Pancreas (tissue), 10 donors: ENCODE measurements at regions not wholly inside any gene's neighbourhood (a gene's known extent, or its start where the extent isn't known, plus 50 kb on each side); places are given as distances from the start of the nearest gene placed in this dataset.

Source experiments
- ATAC-seq, 4 donors: fragments of 200-7000 bp; cut with Tn5 transposase; one replicate each; pipeline versions ENCODE4 v1.8.0 to v1.9.1; 2020; ENCODE audit warnings: mild to moderate bottlenecking in 4 of 4, moderate library complexity in 4 of 4
- DNase-seq, 6 donors: peaks; one replicate each; pipeline ENCODE4 v3.0.0-alpha.2; 2020
- FAIRE-seq: peaks from 2 replicates; lab custom pipeline; 2012; peaks lifted over from hg19 to GRCh38; lab: Jason Lieb, UNC
- H3K27ac ChIP-seq, 4 donors: fragments of 200-600 bp; sonication (generic); 1 replicate in 3 of 4; 2 replicates in 1 of 4; pipeline versions ENCODE4 v1.5.0 to v1.8.0; 2020
- H3K27me3 ChIP-seq, 4 donors: fragments of 200-600 bp; one replicate each; pipeline ENCODE4 v1.8.0; 2021
- H3K36me3 ChIP-seq, 3 donors: fragments of 200-600 bp; sonication (generic) in 1 of 3; one replicate each; pipeline versions ENCODE4 v1.5.0 to v1.8.0; 2020 to 2021
- H3K4me1 ChIP-seq, 3 donors: fragments of 200-600 bp; one replicate each; pipeline ENCODE4 v1.8.0; 2021
- H3K4me3 ChIP-seq, 4 donors: fragments of 200-600 bp; sonication (generic) in 2 of 4; one replicate each; pipeline versions ENCODE4 v1.5.0 to v1.8.0; 2020 to 2021
- H3K9me3 ChIP-seq, 4 donors: fragments of 200-600 bp; one replicate each; pipeline ENCODE4 v1.8.0; 2021
- CTCF ChIP-seq, 4 donors: fragments of 200-600 bp; sonication (generic) in 3 of 4; IDR thresholded peaks; one replicate each; pipeline versions ENCODE4 v1.5.0 to v1.8.0; 2021; ENCODE audit warnings: antibody characterized with exemption in 4 of 4
- WGBS, 2 donors: extraction: QIAGEN DNeasy Blood & Tissue Kit; methylation state at CpG; one replicate each; pipeline ENCODE4 v1.1.7; 2013; 5-methylcytosine and 5-hydroxymethylcytosine counted together
- intact Hi-C, 3 donors: fragments of 100-400 bp; cut with DNase I; formaldehyde crosslinking; loops; one replicate each; pipeline versions ENCODE4 v1.11.1 to v1.14.2; 2022
- donor health status: healthy with polysubstance abuse.
- donor health status: DM: no; HTN: no; CAD: no; lungs with moderate emphysema.
- donor health status: DM: no; HTN: no; CAD: no.
- donor health status: control.
- donor health status: control.
- donor health status: Bipolar disorder and iron deficiency.
- donor health status: DM: yes; HTN: yes; CAD: no.
- donor health status: DM: no; HTN: no; CAD: no.
- donor health status: DM: no; HTN: no; CAD: no.
- donor health status: DM: yes; HTN: yes; CAD: no.

DNA sequence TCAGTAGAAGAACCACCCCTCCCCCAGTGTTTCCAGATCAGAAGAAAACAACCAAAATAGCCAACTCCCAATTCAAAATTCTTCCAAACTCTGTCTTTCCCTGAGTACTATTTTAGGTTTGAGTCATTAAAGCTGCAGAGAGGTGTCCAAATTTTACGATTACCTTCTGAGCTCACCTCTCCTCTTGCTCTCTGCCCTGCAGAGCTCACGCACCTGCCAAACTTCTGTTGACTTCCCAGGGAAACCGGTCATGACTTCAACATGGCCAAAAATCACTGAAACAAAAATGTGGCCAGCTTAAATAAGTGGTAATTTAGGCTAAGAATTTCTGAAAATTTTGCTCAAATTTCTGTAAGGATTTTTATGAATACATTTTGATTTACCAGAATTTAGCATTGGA, 70.9 kb upstream of the OTX2 start:
- DNase-seq (peak in 2 of 6 donors; percentile 4 to 11), ATAC-seq (peak in 2 of 4 donors; percentile 58 to 65), FAIRE-seq (no peak)
- Histone ChIP-seq H3K27ac (no peak overlapping the region), H3K9me3 (no peaks in the 10 kb centered on the region), H3K27me3 (peaks cover 0 to 12% (median 0%) of the 10 kb centered on the region in 4 donors), H3K36me3 (no peaks in the 10 kb centered on the region), H3K4me1 (no peaks in the 10 kb centered on the region), H3K4me3 (no peak overlapping the region)
- intact Hi-C loops = no loop called here
- WGBS, 2 donors = 29 to 37% methylated on average over 3 of the region's 3 CpGs
- no peak for TF ChIP-seq CTCF (IDR thresholded peaks at IDR 0.05)

DNA sequence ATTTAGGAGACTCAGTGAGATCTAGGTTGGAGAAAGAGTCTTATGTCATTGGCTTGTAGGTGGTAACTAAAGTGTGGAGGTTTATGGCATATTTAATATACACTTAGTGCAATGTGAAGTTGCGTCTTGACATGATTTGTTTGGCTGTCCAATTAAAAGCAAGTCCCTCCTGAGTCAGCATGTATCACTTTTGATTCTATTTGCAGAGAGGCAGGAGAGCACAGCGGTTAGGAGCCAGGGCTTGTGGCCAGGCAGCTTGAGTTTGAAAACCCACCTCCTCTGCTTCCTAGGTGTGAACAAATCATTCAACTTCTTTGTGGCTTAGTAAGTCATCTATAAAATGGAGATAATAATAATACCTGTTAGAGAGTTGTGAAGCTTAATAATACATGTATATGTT, 68.5 kb upstream of the OTX2 start:
- Histone ChIP-seq H3K4me3 (no peak overlapping the region), H3K27me3 (no peaks in the 10 kb centered on the region), H3K27ac (no peak overlapping the region), H3K36me3 (no peaks in the 10 kb centered on the region), H3K9me3 (no peaks in the 10 kb centered on the region), H3K4me1 (no peaks in the 10 kb centered on the region)
- no peak for DNase-seq
- FAIRE-seq = no peak
- intact Hi-C loops = no loop called here
- ATAC-seq = no peak
- no peak for TF ChIP-seq CTCF (IDR thresholded peaks at IDR 0.05)
- WGBS, 2 donors = 84 to 89% methylated on average over 2 of the region's 2 CpGs

- H3K27ac ChIP-seq = no peak overlapping the region
- H3K36me3 ChIP-seq = no peaks in the 10 kb centered on the region
- intact Hi-C loops = no loop called here
- H3K9me3 ChIP-seq = no peaks in the 10 kb centered on the region
- H3K4me3 ChIP-seq = no peak overlapping the region
- FAIRE-seq (no peak), DNase-seq (no peak), ATAC-seq (no peak)
- no peaks in the 10 kb centered on the region for H3K27me3 ChIP-seq
- 90 to 95% methylated on average over 4 of the region's 4 CpGs for WGBS, 2 donors
- no peaks in the 10 kb centered on the region for H3K4me1 ChIP-seq
- TF ChIP-seq CTCF (IDR thresholded peaks at IDR 0.05) = no peak
Observed at GRCh38 chr14:56875104-56875675, 64.9 kb upstream of the OTX2 start.

GRCh38 chr14:56874375-56874774, 64.1 kb upstream of the OTX2 start:
- WGBS, 2 donors = 16 to 21% methylated on average over 5 of the region's 5 CpGs
- peak in 2 of 4 donors; percentile 8 to 32 for TF ChIP-seq CTCF (IDR thresholded peaks at IDR 0.05)
- H3K27ac ChIP-seq = no peak overlapping the region
- H3K9me3 ChIP-seq = no peaks in the 10 kb centered on the region
- FAIRE-seq (no peak), ATAC-seq (peak; percentile 58 to 85 (median 73)), DNase-seq (peak in 3 of 6 donors; percentile 9 to 44 (median 25))
- no peaks in the 10 kb centered on the region for H3K27me3 ChIP-seq
- intact Hi-C loops = no loop called here
- H3K36me3 ChIP-seq = no peaks in the 10 kb centered on the region
- no peaks in the 10 kb centered on the region for H3K4me1 ChIP-seq
- H3K4me3 ChIP-seq = no peak overlapping the region

- no peak for TF ChIP-seq CTCF (IDR thresholded peaks at IDR 0.05)
- Histone ChIP-seq H3K9me3 (no peaks in the 10 kb centered on the region), H3K27ac (no peak overlapping the region), H3K4me3 (no peak overlapping the region), H3K4me1 (no peaks in the 10 kb centered on the region), H3K36me3 (no peaks in the 10 kb centered on the region), H3K27me3 (no peaks in the 10 kb centered on the region)
- WGBS, 2 donors = 71 to 89% methylated on average over 2 of the region's 2 CpGs
- no peak for FAIRE-seq
- intact Hi-C loops = no loop called here
- DNase-seq = no peak
- no peak for ATAC-seq
Observed at GRCh38 chr14:56870336-56870735, 60.1 kb upstream of the OTX2 start.
